GM19324 (cell line): ENCODE measurements at regions not wholly inside any gene's neighbourhood (a gene's known extent, or its start where the extent isn't known, plus 50 kb on each side); places are given as distances from the start of the nearest gene placed in this dataset.
"Not testable (repeated sequence)": the region's sequence is repeated elsewhere in the genome, so short reads cannot be mapped to it uniquely, and the experiment has no call there.

Experiments
- ATAC-seq: cut with Tn5 transposase; IDR thresholded peaks from one replicate; pipeline ENCODE4 v1.9.1; 2021; ENCODE audit warnings: mild to moderate bottlenecking, moderate library complexity; ENCODE audit not compliant: unreplicated experiment, low FRiP score

- no peak for ATAC-seq
Measured at GRCh38 chr7:125326666-125327255, 397.1 kb upstream of the POT1 start.

- no peak for ATAC-seq
Measured at GRCh38 chr7:125316466-125316865, 386.8 kb upstream of the POT1 start.

DNA sequence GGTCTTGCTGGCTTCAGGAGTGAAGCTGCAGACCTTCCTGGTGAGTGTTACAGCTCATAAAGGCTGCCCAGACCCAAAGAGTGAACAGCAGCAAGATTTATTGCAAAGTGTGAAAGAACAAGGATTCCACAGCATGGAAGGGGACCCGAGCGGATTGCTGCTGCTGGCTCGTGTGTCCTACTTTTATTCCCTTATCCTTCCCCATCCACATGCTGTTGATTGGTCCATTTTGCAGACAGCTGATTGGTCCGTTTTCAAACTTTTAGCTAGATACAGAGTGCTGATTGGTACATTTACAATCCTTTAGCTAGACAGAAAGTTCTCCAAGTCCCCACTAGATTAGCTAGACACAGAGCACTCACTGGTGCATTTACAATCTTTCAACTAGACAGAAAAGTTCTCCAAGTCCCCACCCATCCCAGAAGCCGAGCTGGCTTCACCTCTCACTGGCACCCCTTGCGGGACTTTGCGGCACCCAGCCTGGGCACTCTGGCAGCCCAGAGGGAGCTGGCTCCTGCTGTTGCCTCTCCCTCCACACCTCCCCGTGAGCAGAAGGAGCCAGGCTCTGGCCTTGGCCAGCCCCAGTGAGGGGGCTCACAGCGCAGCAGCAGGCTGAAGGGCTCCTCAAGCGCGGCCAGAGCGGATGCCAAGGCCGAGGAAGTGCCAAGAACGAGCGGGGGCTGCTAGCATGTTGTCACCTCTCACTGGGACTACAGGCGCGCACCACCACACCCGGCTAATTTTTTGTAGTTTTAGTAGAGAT is 369.6 kb upstream of the POT1 start:
- ATAC-seq: no peak

DNA sequence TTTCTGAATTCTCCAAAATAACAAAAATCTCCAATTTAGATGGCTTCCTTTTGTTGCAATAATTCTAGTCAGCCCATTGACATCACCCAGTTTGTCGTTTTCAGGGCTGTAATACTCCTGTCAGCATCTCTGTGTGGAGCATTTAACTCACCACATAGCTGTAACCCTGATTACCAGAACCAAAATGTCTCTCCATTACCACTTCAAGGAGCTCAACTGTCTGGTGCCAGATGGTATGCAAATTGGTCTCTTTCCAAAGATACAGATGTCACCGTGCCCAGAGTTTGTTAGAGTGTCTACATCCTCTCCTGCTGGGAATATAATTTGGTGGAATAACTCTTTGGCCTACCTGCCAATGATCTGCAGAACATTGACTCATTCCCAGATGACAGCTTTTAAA is 350.3 kb upstream of the POT1 start:
- no peak for ATAC-seq

DNA sequence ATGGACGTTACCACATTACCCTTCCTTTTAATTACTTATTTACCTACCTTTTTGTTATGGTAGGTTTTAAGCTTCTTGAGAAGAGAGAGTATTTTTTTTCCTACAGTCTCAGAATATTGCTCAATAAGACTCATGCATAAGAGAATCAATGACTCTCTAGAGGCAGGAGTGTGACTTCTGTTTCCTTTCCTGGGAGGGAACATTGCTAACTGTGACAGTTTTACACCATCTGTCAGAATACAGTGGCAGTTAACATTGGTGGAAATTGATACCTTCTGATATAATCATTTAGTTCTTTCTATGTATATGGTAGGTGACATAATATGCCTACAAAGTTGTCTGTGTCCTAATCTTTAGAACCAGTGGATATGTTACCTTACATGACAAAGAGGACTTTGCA is 348.7 kb upstream of the POT1 start:
- ATAC-seq: no peak

DNA sequence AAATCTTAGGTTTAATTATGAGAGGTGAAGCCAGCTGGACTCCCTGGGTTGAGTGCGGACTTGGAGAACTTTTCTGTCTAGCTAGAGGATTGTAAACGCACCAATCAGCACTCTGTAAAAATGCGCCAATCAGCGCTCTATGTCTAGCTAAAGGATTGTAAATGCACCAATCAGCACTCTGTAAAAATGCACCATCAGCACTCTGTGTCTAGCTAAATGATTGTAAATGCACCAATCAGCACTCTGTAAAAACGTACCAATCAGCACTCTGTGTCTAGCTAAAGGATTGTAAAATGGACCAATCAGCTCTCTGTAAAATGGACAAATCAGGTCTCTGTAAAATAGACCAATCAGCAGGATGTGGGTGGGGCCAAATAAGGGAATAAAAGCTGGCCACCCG is 345.1 kb upstream of the POT1 start:
- not testable (repeated sequence) for ATAC-seq

GRCh38 chr7:125264174-125264856 is 334.7 kb upstream of the POT1 start:
- not testable (repeated sequence) for ATAC-seq

DNA sequence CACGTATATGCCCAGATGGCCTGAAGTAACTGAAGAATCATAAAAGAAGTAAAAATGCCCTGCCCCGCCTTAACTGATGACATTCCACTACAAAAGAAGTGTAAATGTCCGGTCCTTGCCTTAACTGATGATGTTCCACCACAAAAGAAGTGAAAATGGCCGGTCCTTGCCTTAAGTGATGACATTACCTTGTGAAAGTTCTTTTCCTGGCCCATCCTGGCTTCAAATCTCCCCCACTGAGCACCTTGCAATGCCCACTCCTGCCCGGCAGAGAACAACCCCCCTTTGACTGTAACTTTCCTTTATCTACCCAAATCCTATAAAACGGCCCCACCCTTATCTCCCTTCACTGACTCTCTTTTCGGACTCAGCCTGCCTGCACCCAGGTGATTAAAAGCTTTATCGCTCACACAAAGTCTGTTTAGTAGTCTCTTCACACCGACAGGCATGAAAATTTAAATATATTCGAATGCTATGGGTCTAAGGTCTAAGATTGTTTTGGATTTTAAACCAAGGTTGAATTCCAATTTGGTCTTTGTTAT is 329.3 kb upstream of the POT1 start:
- not testable (repeated sequence) for ATAC-seq

GRCh38 chr7:125257617-125258016 is 328.0 kb upstream of the POT1 start:
- no peak for ATAC-seq

- no peak for ATAC-seq
Measured at GRCh38 chr7:125256446-125256845, 326.8 kb upstream of the POT1 start.

- no peak for ATAC-seq
Measured at GRCh38 chr7:125255810-125256209, 326.2 kb upstream of the POT1 start.

DNA sequence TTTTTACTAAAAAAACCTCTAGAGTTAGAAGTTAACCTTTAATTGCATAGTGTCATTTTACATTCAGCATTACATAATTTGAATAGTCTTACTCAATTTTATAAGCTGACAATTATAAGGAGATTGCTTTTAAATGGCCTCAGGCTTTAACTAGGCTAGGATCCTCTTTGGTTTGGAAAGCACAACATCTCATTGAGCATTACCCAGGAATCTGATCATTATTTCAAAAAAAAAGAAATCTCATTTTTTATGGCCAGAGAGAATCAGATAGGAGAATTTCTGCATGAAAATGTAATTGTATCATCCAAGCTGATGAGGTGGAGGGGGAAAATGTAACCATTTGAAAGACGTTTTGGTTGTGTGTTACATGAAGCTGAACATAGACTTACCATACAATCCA is 324.9 kb upstream of the POT1 start:
- no peak for ATAC-seq

- no peak for ATAC-seq
Measured at GRCh38 chr7:125253452-125254190, 324.0 kb upstream of the POT1 start.

DNA sequence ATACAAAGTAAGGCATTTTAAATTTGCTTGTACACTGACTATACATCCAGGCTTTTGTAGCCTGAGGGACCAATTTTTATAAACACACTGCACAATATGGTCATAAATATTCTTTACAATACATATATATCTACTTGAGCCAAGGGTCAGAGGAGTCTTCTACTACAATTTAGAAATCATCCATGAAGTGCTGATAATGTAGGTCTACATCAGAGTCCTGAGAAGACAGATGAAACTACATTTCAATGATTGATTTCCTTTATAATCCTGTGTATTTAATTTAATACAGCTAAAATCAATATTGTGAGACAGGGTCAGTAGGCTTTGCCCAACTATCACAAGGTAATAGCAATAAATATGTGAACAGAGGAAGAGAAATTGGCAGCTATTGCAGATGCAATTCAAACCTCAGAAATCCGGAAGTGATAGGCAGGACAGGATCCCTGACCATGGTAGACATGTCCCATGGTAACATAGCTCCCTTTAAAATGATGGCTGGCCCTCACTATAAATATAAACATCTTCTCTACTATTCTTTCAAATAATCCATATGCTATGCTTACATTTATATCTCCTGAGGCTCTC is 318.0 kb upstream of the POT1 start:
- no peak for ATAC-seq

DNA sequence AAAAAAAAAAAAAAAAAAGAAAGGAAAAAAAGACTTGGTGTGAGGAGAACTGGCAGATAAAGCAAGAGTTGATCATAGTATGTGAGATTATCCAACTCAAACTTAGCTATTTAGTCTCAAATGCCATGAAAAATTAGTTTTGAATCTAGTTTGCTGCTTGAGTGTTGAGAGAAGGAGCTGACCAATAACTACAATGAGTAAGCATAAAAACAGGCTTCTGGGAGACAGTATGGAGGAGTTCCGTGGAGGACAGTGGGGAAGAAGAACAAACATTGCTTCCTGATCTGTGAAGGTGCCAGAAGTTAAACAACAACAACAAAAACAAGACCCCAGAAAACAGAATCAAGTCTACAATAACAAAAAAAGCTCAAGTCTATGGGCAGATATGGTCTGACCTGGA is 317.1 kb upstream of the POT1 start:
- ATAC-seq: no peak

GRCh38 chr7:125241548-125241947 is 311.9 kb upstream of the POT1 start:
- ATAC-seq: no peak

DNA sequence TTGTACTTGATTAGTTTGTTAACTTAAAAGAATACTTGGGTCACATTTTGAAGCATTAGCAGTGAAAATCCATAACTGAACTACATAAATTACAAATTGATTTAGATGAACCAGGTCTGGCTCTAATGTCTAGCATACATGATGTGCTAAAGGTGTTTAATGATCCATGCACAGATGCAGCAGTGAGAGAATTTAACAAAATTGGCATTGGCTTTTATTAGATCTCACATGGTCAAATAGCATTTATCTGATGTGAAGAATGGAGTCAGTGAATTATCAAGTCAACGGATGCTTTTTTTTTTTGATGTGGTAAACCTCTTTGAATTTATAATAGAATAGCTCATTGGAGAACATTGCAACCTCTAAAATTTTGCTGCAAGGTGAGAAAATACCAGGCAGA is 293.0 kb upstream of the POT1 start:
- ATAC-seq: no peak

DNA sequence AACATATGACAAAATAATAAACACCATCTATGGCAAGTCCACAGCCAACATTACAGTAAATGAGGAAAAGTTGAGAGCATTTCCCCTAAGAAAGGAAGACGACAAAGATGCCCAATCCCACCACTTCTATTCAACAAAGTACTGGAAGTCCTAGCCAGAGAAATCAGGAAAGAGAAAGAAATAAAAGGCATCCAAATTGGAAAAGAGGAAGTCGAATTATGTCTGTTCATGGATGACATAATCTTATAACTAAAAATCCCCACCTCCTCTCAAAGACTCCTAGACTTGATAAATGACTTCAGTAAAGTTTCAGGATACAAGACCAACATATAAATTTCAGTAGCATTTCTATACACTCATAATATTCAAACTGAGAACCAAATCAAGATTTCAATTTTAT is 288.5 kb upstream of the POT1 start:
- no peak for ATAC-seq

DNA sequence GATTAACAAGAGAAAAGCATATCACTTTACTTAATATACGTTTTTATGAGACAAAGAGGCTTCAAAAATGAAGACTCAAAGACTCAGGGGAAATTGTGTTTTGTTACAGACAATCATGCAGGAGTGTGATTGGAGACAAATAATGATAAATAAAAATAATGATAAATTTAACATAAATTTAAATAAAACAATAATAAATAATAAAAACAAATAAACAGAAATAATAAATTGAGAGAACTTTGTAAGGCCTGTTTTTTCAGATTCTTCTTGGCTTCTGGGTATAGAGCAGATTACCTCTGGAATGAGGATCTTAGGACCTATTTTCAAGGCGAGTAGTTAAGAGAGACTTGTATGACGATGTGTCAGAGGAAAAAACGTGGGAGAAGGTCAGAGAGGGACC is 271.4 kb upstream of the POT1 start:
- ATAC-seq: no peak

DNA sequence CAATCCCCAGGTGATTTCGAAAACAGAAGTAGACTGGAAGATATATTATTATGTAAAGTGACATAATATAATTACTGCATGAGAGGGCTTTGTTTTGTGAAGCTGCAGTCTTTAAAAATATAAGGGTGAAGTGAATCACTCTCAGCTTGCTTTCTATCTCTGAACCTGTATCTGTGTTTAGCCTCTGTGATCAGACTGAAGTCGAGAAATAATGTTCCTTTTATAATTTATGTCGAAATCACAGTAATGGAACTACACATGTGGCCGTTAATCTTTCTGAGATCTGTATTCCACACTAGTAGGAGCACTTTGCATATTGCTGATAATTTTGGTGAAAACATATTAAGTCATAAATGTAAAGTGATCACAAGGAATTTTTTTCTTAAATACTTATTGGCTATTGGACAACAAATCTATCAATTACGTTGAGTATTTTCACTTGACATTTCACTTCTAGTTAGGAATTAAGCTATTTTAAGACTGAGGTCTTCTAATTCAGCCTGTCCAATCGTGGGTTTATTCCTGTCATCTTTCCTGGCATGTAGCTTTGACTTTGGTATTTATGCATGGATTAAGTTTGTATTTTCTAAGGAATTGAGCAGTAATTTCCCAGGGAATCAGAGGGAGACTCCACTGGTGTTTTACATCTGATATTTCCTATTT is 268.2 kb upstream of the POT1 start:
- no peak for ATAC-seq
